ENCODE measurements at regions not wholly inside any gene's neighbourhood (a gene's known extent, or its start where the extent isn't known, plus 50 kb on each side); places are given as distances from the start of the nearest gene placed in this dataset.

- no peak overlapping the region for H3K4me3 ChIP-seq (ENCODE audit: low read depth, low read length)
- DNase-seq (ENCODE audit: low read depth): no peak
- TF ChIP-seq, protein P1, sequence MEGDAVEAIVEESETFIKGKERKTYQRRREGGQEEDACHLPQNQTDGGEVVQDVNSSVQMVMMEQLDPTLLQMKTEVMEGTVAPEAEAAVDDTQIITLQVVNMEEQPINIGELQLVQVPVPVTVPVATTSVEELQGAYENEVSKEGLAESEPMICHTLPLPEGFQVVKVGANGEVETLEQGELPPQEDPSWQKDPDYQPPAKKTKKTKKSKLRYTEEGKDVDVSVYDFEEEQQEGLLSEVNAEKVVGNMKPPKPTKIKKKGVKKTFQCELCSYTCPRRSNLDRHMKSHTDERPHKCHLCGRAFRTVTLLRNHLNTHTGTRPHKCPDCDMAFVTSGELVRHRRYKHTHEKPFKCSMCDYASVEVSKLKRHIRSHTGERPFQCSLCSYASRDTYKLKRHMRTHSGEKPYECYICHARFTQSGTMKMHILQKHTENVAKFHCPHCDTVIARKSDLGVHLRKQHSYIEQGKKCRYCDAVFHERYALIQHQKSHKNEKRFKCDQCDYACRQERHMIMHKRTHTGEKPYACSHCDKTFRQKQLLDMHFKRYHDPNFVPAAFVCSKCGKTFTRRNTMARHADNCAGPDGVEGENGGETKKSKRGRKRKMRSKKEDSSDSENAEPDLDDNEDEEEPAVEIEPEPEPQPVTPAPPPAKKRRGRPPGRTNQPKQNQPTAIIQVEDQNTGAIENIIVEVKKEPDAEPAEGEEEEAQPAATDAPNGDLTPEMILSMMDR (IDR thresholded peaks at IDR 0.05; ENCODE audit: insufficient read depth, low read depth, low read length): no peak
Observed at GRCh38 chr18:41751161-41751560, 203.9 kb upstream of the PIK3C3 start.

- TF ChIP-seq, protein P1 (IDR thresholded peaks at IDR 0.05; ENCODE audit: insufficient read depth, low read depth, low read length): no peak
- no peak for DNase-seq (ENCODE audit: low read depth)
- no peak overlapping the region for H3K4me3 ChIP-seq (ENCODE audit: low read depth, low read length)
Observed at GRCh38 chr18:41747723-41748242, 207.3 kb upstream of the PIK3C3 start.

GRCh38 chr18:41745166-41746049, 209.6 kb upstream of the PIK3C3 start:
- peak; percentile 41 for DNase-seq (ENCODE audit: low read depth)
- no peak overlapping the region for H3K4me3 ChIP-seq (ENCODE audit: low read depth, low read length)
- TF ChIP-seq, protein P1 (IDR thresholded peaks at IDR 0.05; ENCODE audit: insufficient read depth, low read depth, low read length): peak; percentile 70

GRCh38 chr18:41744421-41745030, 210.5 kb upstream of the PIK3C3 start:
- TF ChIP-seq, protein P1 (IDR thresholded peaks at IDR 0.05; ENCODE audit: insufficient read depth, low read depth, low read length): no peak
- DNase-seq (ENCODE audit: low read depth): no peak

GRCh38 chr18:41737218-41737617, 217.8 kb upstream of the PIK3C3 start:
- DNase-seq (ENCODE audit: low read depth): no peak
- no peak overlapping the region for H3K4me3 ChIP-seq (ENCODE audit: low read depth, low read length)
- TF ChIP-seq, protein P1 (IDR thresholded peaks at IDR 0.05; ENCODE audit: insufficient read depth, low read depth, low read length): no peak

More at GRCh38 chr18:41744421-41745030, 210.5 kb upstream of the PIK3C3 start:
- no peak overlapping the region for H3K4me3 ChIP-seq (ENCODE audit: low read depth, low read length)

- DNase-seq (ENCODE audit: low read depth): no peak
- H3K4me3 ChIP-seq (ENCODE audit: low read depth, low read length): no peak overlapping the region
- TF ChIP-seq, protein P1 (IDR thresholded peaks at IDR 0.05; ENCODE audit: insufficient read depth, low read depth, low read length): no peak
Observed at GRCh38 chr18:41734917-41735316, 220.1 kb upstream of the PIK3C3 start.

Measured in fibroblast of villous mesenchyme (primary cell).